ENCODE measurements at regions not wholly inside any gene's neighbourhood (a gene's known extent, or its start where the extent isn't known, plus 50 kb on each side); places are given as distances from the start of the nearest gene placed in this dataset.

DNA sequence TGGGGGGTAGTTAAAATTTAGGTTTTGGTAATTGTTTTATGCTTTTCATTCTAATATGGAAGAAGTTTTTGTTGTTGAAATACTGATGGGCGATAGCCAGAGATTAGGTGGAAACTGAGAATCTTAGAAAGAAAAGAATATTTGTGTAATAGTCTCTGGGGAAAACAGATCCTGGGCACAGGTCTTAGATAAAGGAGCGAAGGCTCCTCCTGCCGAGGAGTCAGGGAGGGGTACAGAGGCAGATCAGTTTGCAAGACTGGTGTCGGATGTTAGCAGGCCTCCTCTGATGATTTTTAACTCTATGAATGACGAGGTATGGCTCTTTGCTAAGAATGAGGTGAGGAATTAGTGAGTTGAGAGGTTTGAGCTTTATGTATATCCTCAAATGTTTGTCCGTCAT lies 339.7 kb downstream of the HGF start:
- TF ChIP-seq, protein P1, sequence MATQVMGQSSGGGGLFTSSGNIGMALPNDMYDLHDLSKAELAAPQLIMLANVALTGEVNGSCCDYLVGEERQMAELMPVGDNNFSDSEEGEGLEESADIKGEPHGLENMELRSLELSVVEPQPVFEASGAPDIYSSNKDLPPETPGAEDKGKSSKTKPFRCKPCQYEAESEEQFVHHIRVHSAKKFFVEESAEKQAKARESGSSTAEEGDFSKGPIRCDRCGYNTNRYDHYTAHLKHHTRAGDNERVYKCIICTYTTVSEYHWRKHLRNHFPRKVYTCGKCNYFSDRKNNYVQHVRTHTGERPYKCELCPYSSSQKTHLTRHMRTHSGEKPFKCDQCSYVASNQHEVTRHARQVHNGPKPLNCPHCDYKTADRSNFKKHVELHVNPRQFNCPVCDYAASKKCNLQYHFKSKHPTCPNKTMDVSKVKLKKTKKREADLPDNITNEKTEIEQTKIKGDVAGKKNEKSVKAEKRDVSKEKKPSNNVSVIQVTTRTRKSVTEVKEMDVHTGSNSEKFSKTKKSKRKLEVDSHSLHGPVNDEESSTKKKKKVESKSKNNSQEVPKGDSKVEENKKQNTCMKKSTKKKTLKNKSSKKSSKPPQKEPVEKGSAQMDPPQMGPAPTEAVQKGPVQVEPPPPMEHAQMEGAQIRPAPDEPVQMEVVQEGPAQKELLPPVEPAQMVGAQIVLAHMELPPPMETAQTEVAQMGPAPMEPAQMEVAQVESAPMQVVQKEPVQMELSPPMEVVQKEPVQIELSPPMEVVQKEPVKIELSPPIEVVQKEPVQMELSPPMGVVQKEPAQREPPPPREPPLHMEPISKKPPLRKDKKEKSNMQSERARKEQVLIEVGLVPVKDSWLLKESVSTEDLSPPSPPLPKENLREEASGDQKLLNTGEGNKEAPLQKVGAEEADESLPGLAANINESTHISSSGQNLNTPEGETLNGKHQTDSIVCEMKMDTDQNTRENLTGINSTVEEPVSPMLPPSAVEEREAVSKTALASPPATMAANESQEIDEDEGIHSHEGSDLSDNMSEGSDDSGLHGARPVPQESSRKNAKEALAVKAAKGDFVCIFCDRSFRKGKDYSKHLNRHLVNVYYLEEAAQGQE (IDR thresholded peaks at IDR 0.05; ENCODE audit: insufficient read depth in 1 of 2, low read depth in 2 of 2, low read length in 2 of 2), result no peak
- no peak for TF ChIP-seq POLR2AphosphoS5 (IDR thresholded peaks at IDR 0.05; ENCODE audit: low read depth, low read length)

Data from PFSK-1 (cell line).